GM12878 (cell line): ENCODE measurements at regions not wholly inside any gene's neighbourhood (a gene's known extent, or its start where the extent isn't known, plus 50 kb on each side); places are given as distances from the start of the nearest gene placed in this dataset.

Experiments
- ATAC-seq: fragments of 200-7000 bp; cut with Tn5 transposase; 3 replicates; pipeline ENCODE4 v1.9.1; 2020; ENCODE audit warnings: mild to moderate bottlenecking, moderate library complexity
- BruUV-seq: library from RNA; stranded (reverse); fragments of 400-500 nt; replicated peaks from 2 replicates; lab custom pipeline; 2021; lab: Mats Ljungman, UMichigan
- CTCF ChIA-PET: fragments of 300-600 bp; sonication (Branson Sonifier 250); formaldehyde crosslinking; extraction: SDS; loops from one replicate; lab custom pipeline; 2021; ENCODE audit warnings: inconsistent platforms; lab: Yijun Ruan, JAX
- POLR2A ChIA-PET: fragments of 350-600 bp; formaldehyde crosslinking; extraction: SDS; loops from one replicate; lab custom pipeline; 2021; ENCODE audit warnings: inconsistent platforms; lab: Charles Lee
- RAD21 ChIA-PET: fragments of 300-600 bp; sonication (Branson Sonifier 250); formaldehyde crosslinking; loops from one replicate; lab custom pipeline; 2023; ENCODE audit warnings: antibody characterized with exemption; ENCODE audit not compliant: unreplicated experiment; lab: Charles Lee
- SMC1A ChIA-PET: fragments of 300-600 bp; sonication (Branson Sonifier 250); formaldehyde crosslinking; loops from one replicate; lab custom pipeline; 2023; ENCODE audit not compliant: unreplicated experiment, uncharacterized antibody; lab: Charles Lee
- DNase-seq: peaks from one replicate; pipeline ENCODE4 v3.0.0-alpha.2; 2011; ENCODE audit warnings: low read depth, low spot score
- FAIRE-seq: peaks from 3 replicates; lab custom pipeline; 2011; peaks lifted over from hg19 to GRCh38; lab: Jason Lieb, UNC
- H2AFZ ChIP-seq: 2 replicates; pipeline ENCODE4 v1.6.0; 2011; ENCODE audit warnings: low read depth, low read length, control low read depth; ENCODE audit not compliant: control insufficient read depth
- H3K27ac ChIP-seq: 2 replicates; pipeline ENCODE4 v1.5.1; 2011; ENCODE audit warnings: control low read depth; ENCODE audit not compliant: control insufficient read depth, insufficient read depth
- H3K27me3 ChIP-seq, 2 experiments: replicated peaks in 1 of 2; 2 replicates each; pipeline versions ENCODE4 v1.6.0 to v1.6.1; 2011; ENCODE audit warnings: low read length in 1 of 2; ENCODE audit not compliant: control insufficient read depth in 2 of 2, insufficient read depth in 2 of 2
- H3K36me3 ChIP-seq, 2 experiments: 2 replicates each; pipeline ENCODE4 v1.5.1; 2011; ENCODE audit warnings: low read length in 1 of 2; ENCODE audit not compliant: control insufficient read depth in 2 of 2, insufficient read depth in 2 of 2
- H3K4me1 ChIP-seq: 2 replicates; pipeline ENCODE4 v1.6.1; 2011; ENCODE audit warnings: mild to moderate bottlenecking, low read length, moderate library complexity, mixed read lengths; ENCODE audit not compliant: control insufficient read depth, insufficient read depth
- H3K4me2 ChIP-seq: 2 replicates; pipeline ENCODE4 v1.6.0; 2011; ENCODE audit warnings: control low read depth; ENCODE audit not compliant: control insufficient read depth, insufficient read depth
- H3K4me3 ChIP-seq: fragments of 200-600 bp; sonication (generic); 2 replicates; pipeline ENCODE4 v1.5.1; 2016
- H3K79me2 ChIP-seq: 2 replicates; pipeline ENCODE4 v1.6.0; 2011; ENCODE audit warnings: low read length; ENCODE audit not compliant: control insufficient read depth, insufficient read depth
- H3K9ac ChIP-seq: 2 replicates; pipeline ENCODE4 v1.8.0; 2011; ENCODE audit warnings: low read length, control low read depth, mixed read lengths; ENCODE audit not compliant: control insufficient read depth, insufficient read depth
- H3K9me3 ChIP-seq: replicated peaks from 3 replicates; pipeline ENCODE4 v1.5.1; 2011; ENCODE audit warnings: mild to moderate bottlenecking, low read length; ENCODE audit not compliant: control insufficient read depth, insufficient read depth
- H4K20me1 ChIP-seq: 2 replicates; pipeline ENCODE4 v1.6.0; 2011; ENCODE audit not compliant: control insufficient read depth, insufficient read depth
- ATF7 ChIP-seq: fragments of 450-650 bp; IDR thresholded peaks from 2 replicates; pipeline ENCODE4 v1.6.1; 2016; ENCODE audit warnings: low read depth, mild to moderate bottlenecking
- BRCA1 ChIP-seq: IDR thresholded peaks from 2 replicates; pipeline ENCODE4 v1.6.1; 2011; ENCODE audit warnings: low read depth, low read length, improper control_type of control experiment
- FOXM1 ChIP-seq: IDR thresholded peaks from 2 replicates; pipeline ENCODE4 v1.6.1; 2012; ENCODE audit warnings: low read depth, mild to moderate bottlenecking, inconsistent platforms, low read length, moderate library complexity
- HDAC2 ChIP-seq: fragments of 200-600 bp; sonication (generic); IDR thresholded peaks from 2 replicates; pipeline ENCODE4 v1.6.1; 2017
- HSF1 ChIP-seq: fragments of 150-350 bp; IDR thresholded peaks from 2 replicates; pipeline ENCODE4 v1.6.1; 2014; ENCODE audit warnings: mild to moderate bottlenecking, low read depth, low read length
- IKZF2 ChIP-seq, 2 experiments: fragments of 450-650 bp; IDR thresholded peaks; 2 replicates each; pipeline ENCODE4 v1.6.1; 2017; ENCODE audit warnings: mild to moderate bottlenecking in 2 of 2, moderate library complexity in 2 of 2
- MAX ChIP-seq: IDR thresholded peaks from 2 replicates; pipeline ENCODE4 v1.6.1; 2012; ENCODE audit warnings: low read depth, low read length, improper control_type of control experiment
- MEF2A ChIP-seq: IDR thresholded peaks from 2 replicates; pipeline ENCODE4 v1.6.1; 2011; ENCODE audit warnings: low read depth, mild to moderate bottlenecking, low read length, moderate library complexity; ENCODE audit not compliant: insufficient read depth
- MLLT1 ChIP-seq: fragments of 450-650 bp; IDR thresholded peaks from 2 replicates; pipeline ENCODE4 v1.6.1; 2016; ENCODE audit warnings: mild to moderate bottlenecking
- POU2F2 ChIP-seq: IDR thresholded peaks from 3 replicates; pipeline ENCODE4 v1.6.1; 2011; ENCODE audit warnings: low read depth, mild to moderate bottlenecking, low read length, borderline replicate concordance
- STAT3 ChIP-seq: IDR thresholded peaks from 2 replicates; pipeline ENCODE4 v1.6.1; 2011; ENCODE audit warnings: low read depth, low read length, improper control_type of control experiment
- ZNF217 ChIP-seq: fragments of 450-650 bp; IDR thresholded peaks from 2 replicates; pipeline ENCODE4 v1.6.1; 2017; ENCODE audit warnings: antibody characterized with exemption, mild to moderate bottlenecking
- ZNF274 ChIP-seq: IDR thresholded peaks from one replicate; pipeline ENCODE4 v1.8.0; 2011; ENCODE audit not compliant: insufficient read length, insufficient read depth
- WGBS: methylation state at CpG from one replicate; pipeline ENCODE4 v1.1.6; 2016; ENCODE audit warnings: low lambda C conversion rate; ENCODE audit not compliant: insufficient replicate concordance, insufficient coverage; ENCODE audit errors: missing lambda C conversion rate; 5-methylcytosine and 5-hydroxymethylcytosine counted together
- in situ Hi-C: fragments of 300-500 bp; cut with MboI; formaldehyde crosslinking; loops from 9 replicates; pipeline ENCODE4 v1.14.3; 2018; ENCODE audit warnings: mixed read lengths
- intact Hi-C: fragments of 100-400 bp; cut with micrococcal nuclease; formaldehyde crosslinking; loops from one replicate; pipeline ENCODE4 v1.14.2; 2022; ENCODE audit not compliant: unreplicated experiment

- in situ Hi-C loops, result no loop called here
- TF ChIP-seq POU2F2, result no peak
- TF ChIP-seq ZNF274, result no peak
- TF ChIP-seq MAX, result no peak
- no peak for TF ChIP-seq HDAC2
- no peak for TF ChIP-seq FOXM1
- TF ChIP-seq ATF7, result no peak
- TF ChIP-seq MEF2A, result no peak
- no peak for TF ChIP-seq BRCA1
- TF ChIP-seq STAT3, result no peak
- TF ChIP-seq HSF1, result no peak
- no peak for TF ChIP-seq ZNF217
- no peak for TF ChIP-seq MLLT1
- no peak for TF ChIP-seq IKZF2 (IDR thresholded peaks at IDR 0.05)
- FAIRE-seq (no peak), DNase-seq (no peak), ATAC-seq (no peak)
- intact Hi-C loops, result loop anchor here (1.0 kb wide), 1 partner anchor 324 kb away; no protein-coding TSS in a partner anchor
- Histone ChIP-seq H3K27me3 (no peaks in the 10 kb centered on the region), H2AFZ (no peak overlapping the region), H3K4me3 (no peak overlapping the region), H3K27ac (no peak overlapping the region), H3K9ac (no peak overlapping the region), H3K79me2 (no peaks in the 10 kb centered on the region), H3K9me3 (no peaks in the 10 kb centered on the region), H4K20me1 (no peaks in the 10 kb centered on the region), H3K36me3 (no peaks in the 10 kb centered on the region), H3K4me2 (no peak overlapping the region), H3K4me1 (no peaks in the 10 kb centered on the region)
- POLR2A ChIA-PET, result no interaction called here
- WGBS, result 2% methylated on average over 4 of the region's 4 CpGs
- RAD21 ChIA-PET, result interaction anchor here (1.9 kb wide), 1 partner anchor 324 kb away, joined by 6 read pairs; no protein-coding TSS in a partner anchor
- CTCF ChIA-PET, result interaction anchor here (0.6 to 2.4 kb wide), 12 partner anchors 9 to 748 kb away, joined by 3 to 15 read pairs (median 4); no protein-coding TSS in a partner anchor
- BruUV-seq, result no TSS peak
- SMC1A ChIA-PET, result interaction anchor here (1.1 to 1.3 kb wide), 2 partner anchors 323 to 326 kb away, joined by 3 to 9 read pairs; no protein-coding TSS in a partner anchor
These were observed 227.2 kb upstream of the HDX start for GRCh38 chrX:84729408-84729807.
